ENCODE measurements at regions not wholly inside any gene's neighbourhood (a gene's known extent, or its start where the extent isn't known, plus 50 kb on each side); places are given as distances from the start of the nearest gene placed in this dataset.
"Not testable (repeated sequence)": the region's sequence is repeated elsewhere in the genome, so short reads cannot be mapped to it uniquely, and the experiment has no call there.

DNA sequence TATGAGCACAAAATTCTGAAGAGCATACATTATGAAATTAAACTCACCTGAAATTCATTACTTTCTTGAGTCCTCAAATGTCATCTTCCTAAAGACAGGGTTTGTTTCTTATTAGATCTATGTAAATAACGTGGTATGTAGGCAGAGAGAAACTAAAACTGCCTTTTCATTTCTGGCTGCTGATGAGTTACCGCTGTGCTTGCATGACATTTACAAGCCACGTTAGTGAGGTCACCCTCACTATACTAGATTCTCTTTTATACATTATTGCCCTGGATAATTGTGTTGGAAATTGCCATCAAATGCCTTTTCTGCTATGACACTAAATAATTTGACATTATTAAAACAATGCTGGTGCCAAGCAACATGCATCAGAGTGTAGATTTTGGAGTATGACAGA is 748.3 kb upstream of the ANO3 start:
- H3K4me1 ChIP-seq (ENCODE audit: insufficient read depth, low read length) = peaks cover 15% of the 10 kb centered on the region; the same call in 1 of the 2 replicates
- H3K9me3 ChIP-seq (ENCODE audit: control insufficient read depth, insufficient read depth, low read length) = no peaks in the 10 kb centered on the region; the same call in 1 of the 2 replicates
- H3K36me3 ChIP-seq (ENCODE audit: insufficient read depth, low read length) = no peaks in the 10 kb centered on the region
- H3K9ac ChIP-seq (ENCODE audit: low read depth, low read length) = no peak overlapping the region

DNA sequence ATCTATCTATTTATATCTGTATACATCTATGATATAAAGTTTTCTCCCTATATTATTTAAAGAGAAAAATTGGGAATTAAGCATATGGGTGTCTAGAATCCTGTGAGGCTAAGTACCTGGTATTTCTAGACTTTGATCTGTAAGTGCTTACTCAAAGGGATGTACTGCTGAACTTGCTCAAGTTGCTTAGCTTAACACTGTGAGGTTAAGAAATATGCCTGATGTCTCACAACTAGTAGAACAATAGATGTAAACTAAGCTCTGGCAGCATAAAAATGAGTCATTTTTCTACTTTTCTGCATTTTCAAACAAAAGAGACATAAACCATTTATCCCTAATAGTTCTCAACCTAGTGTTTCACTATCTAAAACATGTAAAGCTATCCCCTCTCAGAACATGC is 744.4 kb upstream of the ANO3 start:
- Histone ChIP-seq H3K9me3 (ENCODE audit: control insufficient read depth, insufficient read depth, low read length) (no peaks in the 10 kb centered on the region; the same call in 1 of the 2 replicates), H3K4me1 (ENCODE audit: insufficient read depth, low read length) (peaks cover 9% of the 10 kb centered on the region; the same call in 1 of the 2 replicates)

DNA sequence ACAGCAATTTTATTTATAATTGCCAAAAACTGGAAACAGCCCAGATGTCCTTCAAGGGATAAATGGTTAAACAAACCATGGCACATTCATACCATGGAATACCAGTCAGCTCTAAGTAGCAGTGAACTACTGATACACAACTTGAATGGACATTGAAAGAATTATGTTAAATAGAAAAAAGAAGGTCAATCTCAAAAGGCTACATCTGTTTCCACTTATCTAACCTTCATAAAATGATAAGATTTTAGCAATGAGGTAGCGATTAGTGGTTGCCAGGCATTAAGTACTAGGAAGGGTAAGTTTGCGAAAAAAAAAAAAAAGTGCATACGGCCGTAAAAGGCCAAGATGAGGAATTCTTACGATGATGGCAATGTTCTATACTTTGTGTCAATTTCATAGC is 738.7 kb upstream of the ANO3 start:
- Histone ChIP-seq H3K9ac (ENCODE audit: low read depth, low read length) (no peak overlapping the region), H3K4me1 (ENCODE audit: insufficient read depth, low read length) (peaks cover 9% of the 10 kb centered on the region; the same call in 1 of the 2 replicates), H3K36me3 (ENCODE audit: insufficient read depth, low read length) (no peaks in the 10 kb centered on the region)

More for the DNA sequence above, 744.4 kb upstream of the ANO3 start:
- Histone ChIP-seq H3K36me3 (ENCODE audit: insufficient read depth, low read length) (no peaks in the 10 kb centered on the region), H3K9ac (ENCODE audit: low read depth, low read length) (no peak overlapping the region)

DNA sequence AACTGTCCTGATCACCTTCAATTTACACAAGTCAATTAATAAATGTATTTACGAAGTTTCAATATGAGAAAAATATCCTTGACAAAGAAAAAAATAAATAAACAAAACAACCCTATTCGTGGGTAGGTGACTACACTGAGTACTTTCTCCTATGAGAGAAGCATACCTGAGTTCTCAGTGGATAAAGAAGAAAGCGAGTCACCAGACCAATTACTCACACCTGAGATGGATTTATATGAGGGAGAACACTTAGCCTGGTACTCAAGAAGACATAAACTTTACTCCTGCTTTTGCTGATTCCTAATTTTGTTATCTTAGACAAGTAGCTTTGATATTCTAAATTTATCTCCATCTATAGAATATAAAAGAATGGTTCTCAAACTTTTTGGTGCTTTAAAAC is 735.2 kb upstream of the ANO3 start:
- Histone ChIP-seq H3K4me1 (ENCODE audit: insufficient read depth, low read length) (0 out of 2 replicates have a peak, but pooled peaks cover 5% of the 10 kb centered on the region), H3K9me3 (ENCODE audit: control insufficient read depth, insufficient read depth, low read length) (no peaks in the 10 kb centered on the region)

More for the DNA sequence above, 738.7 kb upstream of the ANO3 start:
- no peaks in the 10 kb centered on the region for H3K9me3 ChIP-seq (ENCODE audit: control insufficient read depth, insufficient read depth, low read length)

DNA sequence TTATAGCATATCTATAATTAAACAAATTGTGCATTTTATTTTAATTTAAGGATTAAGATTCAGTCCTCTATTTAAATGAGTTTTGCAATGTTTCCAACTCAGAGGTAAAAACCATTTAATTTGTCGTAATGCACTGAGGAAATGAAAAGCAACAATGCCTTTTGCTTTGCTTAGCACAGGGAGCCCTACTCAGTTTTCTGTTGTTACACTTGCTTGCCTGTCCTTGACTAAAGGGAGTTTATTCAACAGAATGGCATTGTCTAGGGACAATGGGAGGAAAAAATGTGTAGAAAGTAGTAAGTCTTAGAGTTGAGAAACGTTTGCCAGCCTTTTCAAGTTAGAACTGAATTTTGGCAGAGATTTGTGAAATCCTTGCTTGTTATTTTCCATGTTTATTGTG is 734.2 kb upstream of the ANO3 start:
- H3K9me3 ChIP-seq (ENCODE audit: control insufficient read depth, insufficient read depth, low read length) = no peaks in the 10 kb centered on the region
- H3K9ac ChIP-seq (ENCODE audit: low read depth, low read length) = no peak overlapping the region
- no peaks in the 10 kb centered on the region for H3K36me3 ChIP-seq (ENCODE audit: insufficient read depth, low read length)
- H3K4me1 ChIP-seq (ENCODE audit: insufficient read depth, low read length) = 0 out of 2 replicates have a peak, but pooled peaks cover 5% of the 10 kb centered on the region

More for the DNA sequence above, 735.2 kb upstream of the ANO3 start:
- Histone ChIP-seq H3K36me3 (ENCODE audit: insufficient read depth, low read length) (no peaks in the 10 kb centered on the region), H3K9ac (ENCODE audit: low read depth, low read length) (no peak overlapping the region)

DNA sequence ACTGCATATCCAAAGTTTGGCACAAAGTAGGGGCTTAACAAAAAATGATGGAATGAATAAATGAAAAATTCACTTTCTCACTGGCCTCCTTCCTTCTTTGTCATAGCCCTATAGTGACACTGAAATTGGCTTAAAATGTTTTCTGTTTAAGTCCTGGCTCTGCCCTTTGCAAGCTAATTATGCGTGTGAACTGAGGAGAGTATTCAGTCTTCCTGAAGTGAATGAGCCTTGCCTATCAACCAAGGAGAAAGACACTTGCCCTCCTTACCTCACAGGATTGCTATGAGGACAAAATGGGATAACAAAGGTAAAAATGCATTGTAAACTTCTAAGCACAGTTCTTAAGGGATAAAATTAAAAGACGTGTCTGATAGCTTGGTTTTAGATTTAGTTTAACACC is 729.8 kb upstream of the ANO3 start:
- Histone ChIP-seq H3K9ac (ENCODE audit: low read depth, low read length) (no peak overlapping the region), H3K4me1 (ENCODE audit: insufficient read depth, low read length) (no peaks in the 10 kb centered on the region), H3K36me3 (ENCODE audit: insufficient read depth, low read length) (no peaks in the 10 kb centered on the region), H3K9me3 (ENCODE audit: control insufficient read depth, insufficient read depth, low read length) (peaks cover 9% of the 10 kb centered on the region)

DNA sequence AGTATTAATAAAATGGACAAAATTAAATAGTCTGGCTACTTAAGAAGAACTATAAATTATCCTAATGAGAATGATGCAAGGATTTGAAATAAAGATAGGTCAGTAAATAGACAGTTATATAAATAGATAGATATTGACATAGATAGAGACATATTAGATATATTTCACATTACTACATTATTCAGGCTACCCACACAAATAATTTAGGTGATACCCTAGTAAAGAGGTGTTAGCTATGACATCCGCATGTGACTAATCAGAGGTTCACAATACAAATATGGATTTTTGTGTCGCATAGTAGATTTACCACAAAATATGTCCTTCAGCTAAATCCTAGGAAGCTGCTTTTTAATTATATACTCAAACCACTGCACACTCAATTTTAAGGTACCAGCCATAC is 729.0 kb upstream of the ANO3 start:
- Histone ChIP-seq H3K9me3 (ENCODE audit: control insufficient read depth, insufficient read depth, low read length) (peaks cover 9% of the 10 kb centered on the region), H3K9ac (ENCODE audit: low read depth, low read length) (no peak overlapping the region), H3K36me3 (ENCODE audit: insufficient read depth, low read length) (no peaks in the 10 kb centered on the region), H3K4me1 (ENCODE audit: insufficient read depth, low read length) (no peaks in the 10 kb centered on the region)

DNA sequence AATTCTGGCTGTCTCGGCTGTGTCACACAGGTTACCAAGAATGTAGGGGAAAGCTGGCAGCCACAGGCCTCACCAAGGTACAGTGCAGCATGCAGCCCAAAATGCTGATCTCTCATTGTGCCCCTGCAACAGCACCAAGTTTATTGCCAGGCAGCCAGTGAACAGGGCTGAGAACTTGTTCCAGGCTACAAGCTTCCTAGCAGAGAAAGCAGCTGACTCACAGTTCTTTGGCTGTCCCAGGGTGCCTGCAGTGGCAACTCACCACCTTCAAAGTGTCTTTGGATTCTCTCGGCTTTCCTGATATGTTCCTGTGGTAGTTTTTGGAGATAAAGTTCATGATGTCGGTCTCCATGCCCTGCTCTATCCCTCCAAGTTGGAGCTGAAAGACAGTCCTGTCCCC is 719.1 kb upstream of the ANO3 start:
- peaks cover 5% of the 10 kb centered on the region for H3K9me3 ChIP-seq (ENCODE audit: control insufficient read depth, insufficient read depth, low read length)

DNA sequence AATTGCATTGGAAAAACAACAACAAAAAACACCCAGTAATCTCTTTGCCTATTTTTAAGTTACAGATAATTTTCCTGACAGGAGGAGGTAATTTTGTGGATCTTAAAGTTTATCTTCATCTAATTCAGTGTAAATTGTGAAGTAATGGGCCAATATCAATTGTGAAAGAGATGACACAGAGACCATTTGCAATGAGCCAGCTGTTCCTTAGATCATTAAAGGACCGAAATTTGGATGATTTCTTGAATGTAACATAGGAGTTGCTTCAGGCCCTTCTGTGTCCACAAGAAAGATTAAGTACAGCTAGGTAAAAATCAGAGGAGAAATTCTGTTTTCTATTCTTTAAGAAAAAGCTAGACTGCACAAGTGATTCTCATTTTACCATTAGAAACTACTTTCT is 718.5 kb upstream of the ANO3 start:
- Histone ChIP-seq H3K4me1 (ENCODE audit: insufficient read depth, low read length) (no peaks in the 10 kb centered on the region), H3K9me3 (ENCODE audit: control insufficient read depth, insufficient read depth, low read length) (peaks cover 5% of the 10 kb centered on the region), H3K36me3 (ENCODE audit: insufficient read depth, low read length) (no peaks in the 10 kb centered on the region), H3K9ac (ENCODE audit: low read depth, low read length) (no peak overlapping the region)

More for the DNA sequence above, 719.1 kb upstream of the ANO3 start:
- H3K36me3 ChIP-seq (ENCODE audit: insufficient read depth, low read length) = no peaks in the 10 kb centered on the region
- H3K4me1 ChIP-seq (ENCODE audit: insufficient read depth, low read length) = no peaks in the 10 kb centered on the region
- no peak overlapping the region for H3K9ac ChIP-seq (ENCODE audit: low read depth, low read length)

DNA sequence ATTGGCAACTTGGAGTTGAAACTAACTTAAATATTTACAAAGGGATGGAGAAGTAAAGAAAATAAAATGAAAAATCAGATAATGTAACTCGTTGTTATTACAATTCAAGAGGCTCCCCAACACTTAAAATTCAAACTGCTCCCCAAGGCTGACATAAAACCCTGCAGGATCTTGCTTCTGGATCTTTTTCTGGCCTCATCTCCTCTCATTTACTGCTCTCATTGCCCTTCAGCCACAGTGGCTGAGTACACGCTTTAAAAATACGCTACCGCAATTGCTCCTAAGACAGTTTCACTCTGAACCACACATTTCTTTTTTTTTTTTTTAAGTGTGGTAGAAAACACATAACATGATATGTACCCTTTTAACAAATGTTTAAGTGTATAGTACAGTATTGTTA is 718.1 kb upstream of the ANO3 start:
- H3K9ac ChIP-seq (ENCODE audit: low read depth, low read length) = no peak overlapping the region

DNA sequence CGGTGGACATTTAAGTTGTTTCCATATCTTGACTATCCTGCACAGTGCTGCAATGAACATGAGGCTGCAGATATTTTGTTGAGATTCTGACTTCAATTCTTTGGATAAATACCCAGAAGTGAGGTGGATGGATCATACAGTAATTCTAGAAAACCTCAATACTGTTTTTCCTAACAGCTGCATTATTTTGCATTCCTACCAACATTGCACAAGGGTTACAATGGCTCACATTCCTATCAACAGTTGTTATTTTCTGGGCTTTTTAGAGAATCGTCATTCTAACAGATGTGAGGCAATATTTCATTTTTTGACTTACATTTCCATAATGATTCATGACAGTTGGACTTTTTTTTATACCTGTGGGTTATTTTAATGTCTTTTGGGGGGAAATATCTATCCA is 716.9 kb upstream of the ANO3 start:
- Histone ChIP-seq H3K4me1 (ENCODE audit: insufficient read depth, low read length) (no peaks in the 10 kb centered on the region), H3K36me3 (ENCODE audit: insufficient read depth, low read length) (no peaks in the 10 kb centered on the region), H3K9me3 (ENCODE audit: control insufficient read depth, insufficient read depth, low read length) (peaks cover 3% of the 10 kb centered on the region), H3K9ac (ENCODE audit: low read depth, low read length) (no peak overlapping the region)

More for the DNA sequence above, 718.1 kb upstream of the ANO3 start:
- Histone ChIP-seq H3K9me3 (ENCODE audit: control insufficient read depth, insufficient read depth, low read length) (peaks cover 5% of the 10 kb centered on the region), H3K4me1 (ENCODE audit: insufficient read depth, low read length) (no peaks in the 10 kb centered on the region), H3K36me3 (ENCODE audit: insufficient read depth, low read length) (no peaks in the 10 kb centered on the region)

DNA sequence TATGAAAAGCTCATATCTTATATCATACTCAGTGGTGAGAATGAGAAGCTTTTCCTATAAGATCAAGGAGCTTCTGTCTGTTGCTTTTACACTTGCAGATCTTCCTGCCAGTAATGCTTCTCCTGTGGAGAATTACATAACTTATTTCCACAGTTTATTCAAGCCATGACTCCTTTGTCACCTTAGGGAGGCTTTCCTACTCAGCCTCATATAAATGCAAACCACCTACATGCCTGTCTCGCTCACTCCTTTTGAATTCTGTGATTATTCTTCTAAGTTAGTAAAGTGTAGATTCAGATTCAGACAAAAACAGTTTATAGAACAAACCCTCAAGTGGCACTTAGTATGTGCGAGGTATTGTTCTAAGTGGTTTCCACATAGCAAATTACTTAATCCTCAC is 716.1 kb upstream of the ANO3 start:
- peaks cover 3% of the 10 kb centered on the region for H3K9me3 ChIP-seq (ENCODE audit: control insufficient read depth, insufficient read depth, low read length)
- no peaks in the 10 kb centered on the region for H3K4me1 ChIP-seq (ENCODE audit: insufficient read depth, low read length)

DNA sequence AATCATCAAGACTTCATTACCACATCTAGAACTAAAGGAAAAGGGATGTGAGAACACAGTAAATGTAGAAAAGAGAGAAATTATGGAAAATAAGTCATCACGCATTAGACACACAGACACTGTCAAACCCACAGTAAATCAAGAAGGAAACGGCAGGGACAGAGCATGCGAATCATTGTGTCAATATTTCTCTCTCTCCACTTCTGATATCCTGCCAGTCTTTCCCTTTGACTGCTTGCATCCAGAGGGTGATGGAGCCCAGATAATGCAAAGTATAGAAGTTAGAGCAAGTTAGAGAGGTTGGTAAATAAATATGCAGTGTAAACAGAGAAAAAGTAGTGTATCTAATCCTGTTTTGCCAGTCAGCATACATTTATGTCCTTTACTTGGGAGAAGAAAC is 706.8 kb upstream of the ANO3 start:
- H3K36me3 ChIP-seq (ENCODE audit: insufficient read depth, low read length) = no peaks in the 10 kb centered on the region
- H3K4me1 ChIP-seq (ENCODE audit: insufficient read depth, low read length) = no peaks in the 10 kb centered on the region
- no peaks in the 10 kb centered on the region for H3K9me3 ChIP-seq (ENCODE audit: control insufficient read depth, insufficient read depth, low read length)
- no peak overlapping the region for H3K9ac ChIP-seq (ENCODE audit: low read depth, low read length)

More for the DNA sequence above, 716.1 kb upstream of the ANO3 start:
- H3K36me3 ChIP-seq (ENCODE audit: insufficient read depth, low read length) = no peaks in the 10 kb centered on the region
- H3K9ac ChIP-seq (ENCODE audit: low read depth, low read length) = no peak overlapping the region

DNA sequence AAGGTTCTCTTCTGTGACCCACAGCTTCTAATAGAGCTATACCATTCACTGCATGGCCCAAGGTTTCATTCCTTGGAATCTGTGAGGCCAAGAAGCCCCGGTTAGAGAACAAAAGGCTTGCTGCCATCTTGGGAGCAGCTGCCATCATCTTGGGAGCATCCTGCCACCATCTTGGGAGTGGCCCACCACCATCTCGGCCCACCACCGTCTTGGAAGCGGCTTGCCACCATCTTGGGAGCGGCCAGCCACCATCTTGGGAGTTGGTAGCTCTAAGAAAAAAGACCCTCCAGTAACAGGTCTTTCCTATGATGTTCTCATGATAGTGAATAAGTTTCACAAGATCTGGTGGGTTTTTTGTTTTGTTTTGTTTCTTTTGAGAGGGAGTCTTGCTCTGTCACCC is 703.9 kb upstream of the ANO3 start:
- H3K9me3 ChIP-seq (ENCODE audit: control insufficient read depth, insufficient read depth, low read length) = no peaks in the 10 kb centered on the region
- no peaks in the 10 kb centered on the region for H3K36me3 ChIP-seq (ENCODE audit: insufficient read depth, low read length)
- H3K9ac ChIP-seq (ENCODE audit: low read depth, low read length) = no peak overlapping the region
- no peaks in the 10 kb centered on the region for H3K4me1 ChIP-seq (ENCODE audit: insufficient read depth, low read length)

DNA sequence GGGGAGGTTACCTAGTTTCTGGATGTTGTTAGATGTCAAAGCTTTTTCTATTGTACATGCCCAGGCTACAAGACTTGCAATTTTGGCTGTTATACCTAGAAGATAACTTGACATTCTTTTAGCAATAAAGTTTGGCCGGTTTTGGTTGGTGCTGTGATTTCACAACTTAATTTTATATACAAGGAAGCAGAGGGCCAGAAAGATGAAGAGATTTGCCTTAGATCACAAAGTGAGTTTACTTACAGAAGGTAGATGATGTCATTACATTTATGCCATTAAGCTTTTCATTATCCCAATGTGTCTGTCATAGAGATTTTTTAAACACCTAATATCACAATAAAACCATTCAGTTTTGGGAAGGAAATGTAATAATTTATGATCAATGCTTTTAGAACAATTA is 698.7 kb upstream of the ANO3 start:
- Histone ChIP-seq H3K36me3 (ENCODE audit: insufficient read depth, low read length) (no peaks in the 10 kb centered on the region), H3K9ac (ENCODE audit: low read depth, low read length) (no peak overlapping the region), H3K4me1 (ENCODE audit: insufficient read depth, low read length) (no peaks in the 10 kb centered on the region), H3K9me3 (ENCODE audit: control insufficient read depth, insufficient read depth, low read length) (no peaks in the 10 kb centered on the region)

DNA sequence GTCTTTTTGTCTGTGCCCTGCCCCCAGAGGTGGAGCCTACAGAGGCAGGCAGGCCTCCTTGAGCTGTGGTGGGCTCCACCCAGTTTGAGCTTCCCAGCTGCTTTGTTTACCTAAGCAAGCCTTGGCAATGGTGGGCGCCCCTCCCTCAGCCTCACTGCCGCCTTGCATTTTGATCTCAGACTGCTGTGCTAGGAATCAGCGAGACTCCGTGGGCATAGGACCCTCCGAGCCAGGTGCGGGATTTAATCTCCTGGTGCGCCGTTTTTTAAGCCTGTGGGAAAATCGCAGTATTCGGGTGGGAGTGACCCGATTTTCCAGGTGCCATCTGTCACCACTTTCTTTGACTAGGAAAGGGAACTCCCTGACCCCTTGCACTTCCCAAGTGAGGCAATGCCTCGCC is 682.7 kb upstream of the ANO3 start:
- not testable (repeated sequence) for H3K4me1 ChIP-seq (ENCODE audit: insufficient read depth, low read length); H3K9me3 ChIP-seq (ENCODE audit: control insufficient read depth, insufficient read depth, low read length); H3K9ac ChIP-seq (ENCODE audit: low read depth, low read length); H3K36me3 ChIP-seq (ENCODE audit: insufficient read depth, low read length)

Measured in ES-I3 (cell line).